Stimulated activated CD4-positive, alpha-beta T cell treated with anti-CD3 and anti-CD28 coated beads, Interleukin-12 subunit alpha, Interleukin-12 subunit beta, amount 100 ng/mL, for 24 hours (primary cell): ENCODE measurements at regions not wholly inside any gene's neighbourhood (a gene's known extent, or its start where the extent isn't known, plus 50 kb on each side); places are given as distances from the start of the nearest gene placed in this dataset.
A peak's percentile ranks its signal among the peaks of the same experiment; 100 is the strongest.

Experiments
- DNase-seq, 2 experiments: peaks; one replicate each; pipeline ENCODE4 v3.0.0-alpha.2; 2020; ENCODE audit warnings: low read depth in 2 of 2

- DNase-seq: no peak
Observed at GRCh38 chrX:20477219-20477618, 210.5 kb upstream of the RPS6KA3 start.

GRCh38 chrX:20472620-20473258, 206.0 kb upstream of the RPS6KA3 start:
- no peak for DNase-seq

- no peak for DNase-seq
Observed at GRCh38 chrX:20472148-20472547, 205.4 kb upstream of the RPS6KA3 start.

- no peak for DNase-seq
Observed at GRCh38 chrX:20471483-20471882, 204.8 kb upstream of the RPS6KA3 start.

- no peak for DNase-seq
Observed at GRCh38 chrX:20463296-20464075, 196.8 kb upstream of the RPS6KA3 start.

- no peak for DNase-seq
Observed at GRCh38 chrX:20461576-20461975, 194.9 kb upstream of the RPS6KA3 start.

- DNase-seq: no peak
Observed at GRCh38 chrX:20461002-20461401, 194.3 kb upstream of the RPS6KA3 start.

GRCh38 chrX:20459410-20460350, 193.0 kb upstream of the RPS6KA3 start:
- peak in 1 of 2 experiments; percentile 1 for DNase-seq

- no peak for DNase-seq
Observed at GRCh38 chrX:20456971-20457370, 190.3 kb upstream of the RPS6KA3 start.

GRCh38 chrX:20455001-20455400, 188.3 kb upstream of the RPS6KA3 start:
- DNase-seq: no peak

GRCh38 chrX:20454117-20454516, 187.4 kb upstream of the RPS6KA3 start:
- peak in 1 of 2 experiments; percentile 1 for DNase-seq

- no peak for DNase-seq
Observed at GRCh38 chrX:20452487-20452886, 185.8 kb upstream of the RPS6KA3 start.

- DNase-seq: no peak
Observed at GRCh38 chrX:20451929-20452328, 185.2 kb upstream of the RPS6KA3 start.

- no peak for DNase-seq
Observed at GRCh38 chrX:20445109-20445508, 178.4 kb upstream of the RPS6KA3 start.

GRCh38 chrX:20442597-20442996, 175.9 kb upstream of the RPS6KA3 start:
- DNase-seq: peak; percentile 48 to 82

GRCh38 chrX:20441123-20441522, 174.4 kb upstream of the RPS6KA3 start:
- DNase-seq: no peak

- no peak for DNase-seq
Observed at GRCh38 chrX:20438871-20439526, 172.3 kb upstream of the RPS6KA3 start.

- no peak for DNase-seq
Observed at GRCh38 chrX:20437683-20438082, 171.0 kb upstream of the RPS6KA3 start.

- DNase-seq: no peak
Observed at GRCh38 chrX:20435913-20436312, 169.2 kb upstream of the RPS6KA3 start.

- DNase-seq: no peak
Observed at GRCh38 chrX:20434986-20435385, 168.3 kb upstream of the RPS6KA3 start.

GRCh38 chrX:20433388-20433775, 166.7 kb upstream of the RPS6KA3 start:
- no peak for DNase-seq
